Upper lobe of left lung (tissue), 4 donors: ENCODE measurements at regions not wholly inside any gene's neighbourhood (a gene's known extent, or its start where the extent isn't known, plus 50 kb on each side); places are given as distances from the start of the nearest gene placed in this dataset.

ENCODE experiments used
- EP300 ChIP-seq, 4 donors: sonication (generic); formaldehyde crosslinking; IDR thresholded peaks; one replicate each; pipeline ENCODE4 v1.5.1; 2017; ENCODE audit warnings: antibody characterized with exemption in 4 of 4, control low read depth in 2 of 4
- POLR2A ChIP-seq, 4 donors: fragments of 450-650 bp; IDR thresholded peaks; one replicate each; pipeline ENCODE4 v1.5.1; 2016 to 2017; ENCODE audit warnings: antibody characterized with exemption in 4 of 4, mild to moderate bottlenecking in 2 of 4
- POLR2AphosphoS5 ChIP-seq, 2 donors: sonication (generic); formaldehyde crosslinking; IDR thresholded peaks; one replicate each; pipeline ENCODE4 v1.5.1; 2017; ENCODE audit warnings: antibody characterized with exemption in 2 of 2
- TF ChIP-seq, protein P1 (sequence below), 6 experiments: fragments of 450-650 bp in 4 of 6; fragments of 200-600 bp in 2 of 6; sonication (generic) in 2 of 6; IDR thresholded peaks; one replicate each; pipeline ENCODE4 v1.5.1; 2016 to 2019; ENCODE audit warnings: antibody characterized with exemption in 6 of 6

DNA sequence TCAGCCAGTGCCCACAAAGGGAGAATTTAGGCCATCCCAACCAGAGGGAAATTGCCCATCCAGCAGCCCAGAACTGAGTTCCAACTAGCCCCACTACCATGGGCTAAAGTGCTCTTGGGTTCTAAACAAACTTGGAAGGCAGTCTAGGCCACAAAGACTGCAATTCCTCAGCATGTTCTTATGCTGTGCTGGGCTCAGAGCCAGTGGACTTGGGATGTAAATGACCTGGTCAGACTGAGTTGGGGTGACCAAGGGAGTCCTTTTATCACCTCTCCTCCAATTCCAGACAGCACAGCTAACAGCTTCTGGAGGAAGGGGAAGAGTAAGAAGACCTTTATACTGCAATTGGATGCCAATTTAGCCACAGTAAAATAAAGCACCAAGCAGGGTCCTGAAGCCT, 607.2 kb upstream of the KCND2 start:
- TF ChIP-seq POLR2AphosphoS5 (IDR thresholded peaks at IDR 0.05) = no peak
- TF ChIP-seq, protein P1, sequence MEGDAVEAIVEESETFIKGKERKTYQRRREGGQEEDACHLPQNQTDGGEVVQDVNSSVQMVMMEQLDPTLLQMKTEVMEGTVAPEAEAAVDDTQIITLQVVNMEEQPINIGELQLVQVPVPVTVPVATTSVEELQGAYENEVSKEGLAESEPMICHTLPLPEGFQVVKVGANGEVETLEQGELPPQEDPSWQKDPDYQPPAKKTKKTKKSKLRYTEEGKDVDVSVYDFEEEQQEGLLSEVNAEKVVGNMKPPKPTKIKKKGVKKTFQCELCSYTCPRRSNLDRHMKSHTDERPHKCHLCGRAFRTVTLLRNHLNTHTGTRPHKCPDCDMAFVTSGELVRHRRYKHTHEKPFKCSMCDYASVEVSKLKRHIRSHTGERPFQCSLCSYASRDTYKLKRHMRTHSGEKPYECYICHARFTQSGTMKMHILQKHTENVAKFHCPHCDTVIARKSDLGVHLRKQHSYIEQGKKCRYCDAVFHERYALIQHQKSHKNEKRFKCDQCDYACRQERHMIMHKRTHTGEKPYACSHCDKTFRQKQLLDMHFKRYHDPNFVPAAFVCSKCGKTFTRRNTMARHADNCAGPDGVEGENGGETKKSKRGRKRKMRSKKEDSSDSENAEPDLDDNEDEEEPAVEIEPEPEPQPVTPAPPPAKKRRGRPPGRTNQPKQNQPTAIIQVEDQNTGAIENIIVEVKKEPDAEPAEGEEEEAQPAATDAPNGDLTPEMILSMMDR (IDR thresholded peaks at IDR 0.05) = no peak
- TF ChIP-seq POLR2A (IDR thresholded peaks at IDR 0.05) = no peak
- TF ChIP-seq EP300 (IDR thresholded peaks at IDR 0.05) = no peak
